Vagina (tissue), 2 donors: ENCODE measurements at regions not wholly inside any gene's neighbourhood (a gene's known extent, or its start where the extent isn't known, plus 50 kb on each side); places are given as distances from the start of the nearest gene placed in this dataset.
"Not testable (repeated sequence)": the region's sequence is repeated elsewhere in the genome, so short reads cannot be mapped to it uniquely, and the experiment has no call there.

Experiments
- CTCF ChIP-seq, 3 experiments: fragments of 450-650 bp in 2 of 3; fragments of 200-600 bp in 1 of 3; sonication (generic) in 1 of 3; IDR thresholded peaks; one replicate each; pipeline ENCODE4 v1.5.1; 2017 to 2019; ENCODE audit warnings: antibody characterized with exemption in 3 of 3, mild to moderate bottlenecking in 2 of 3, moderate library complexity in 2 of 3
- POLR2A ChIP-seq, 2 donors: fragments of 450-650 bp; IDR thresholded peaks; one replicate each; pipeline ENCODE4 v1.6.1; 2017; ENCODE audit warnings: antibody characterized with exemption in 2 of 2, mild to moderate bottlenecking in 2 of 2, moderate library complexity in 2 of 2

GRCh38 chr13:63741814-63742101 lies 2326.1 kb upstream of the PCDH20 start:
- not testable (repeated sequence) for TF ChIP-seq CTCF, POLR2A (IDR thresholded peaks at IDR 0.05)
